Ammon's horn (tissue), 1 donor: ENCODE measurements at regions not wholly inside any gene's neighbourhood (a gene's known extent, or its start where the extent isn't known, plus 50 kb on each side); places are given as distances from the start of the nearest gene placed in this dataset.
"Not testable (repeated sequence)": the region's sequence is repeated elsewhere in the genome, so short reads cannot be mapped to it uniquely, and the experiment has no call there.

Experiments used
- DNase-seq: peaks from one replicate; pipeline ENCODE4 v3.0.0-alpha.2; 2016; ENCODE audit warnings: low spot score

- not testable (repeated sequence) for DNase-seq
Measured at GRCh38 chr10:91003379-91003778, 82.5 kb upstream of the ANKRD1 start.

- DNase-seq = not testable (repeated sequence)
Measured at GRCh38 chr10:91005276-91005675, 84.4 kb upstream of the ANKRD1 start.

- DNase-seq = peak; percentile 93
Measured at GRCh38 chr10:91006001-91006751, 85.3 kb upstream of the ANKRD1 start.

GRCh38 chr10:91006752-91007346, 86.0 kb upstream of the ANKRD1 start:
- DNase-seq = no peak

- DNase-seq = no peak
Measured at GRCh38 chr10:91007655-91008054, 86.8 kb upstream of the ANKRD1 start.

GRCh38 chr10:91009121-91009520, 88.2 kb upstream of the ANKRD1 start:
- no peak for DNase-seq

- no peak for DNase-seq
Measured at GRCh38 chr10:91010952-91011351, 90.1 kb upstream of the ANKRD1 start.

GRCh38 chr10:91012502-91012901, 91.6 kb upstream of the ANKRD1 start:
- no peak for DNase-seq

GRCh38 chr10:91013985-91014384, 93.1 kb upstream of the ANKRD1 start:
- DNase-seq = no peak

- no peak for DNase-seq
Measured at GRCh38 chr10:91017198-91017597, 96.3 kb upstream of the ANKRD1 start.

GRCh38 chr10:91021901-91022300, 101.0 kb upstream of the ANKRD1 start:
- no peak for DNase-seq

GRCh38 chr10:91022390-91022789, 101.5 kb upstream of the ANKRD1 start:
- DNase-seq = no peak

- DNase-seq = peak; percentile 90
Measured at GRCh38 chr10:91022924-91023699, 102.2 kb upstream of the ANKRD1 start.

GRCh38 chr10:91023700-91024398, 103.0 kb upstream of the ANKRD1 start:
- no peak for DNase-seq

- DNase-seq = no peak
Measured at GRCh38 chr10:91024541-91024940, 103.7 kb upstream of the ANKRD1 start.

- peak; percentile 49 for DNase-seq
Measured at GRCh38 chr10:91032611-91033206, 111.8 kb upstream of the ANKRD1 start.

- no peak for DNase-seq
Measured at GRCh38 chr10:91033324-91033950, 112.5 kb upstream of the ANKRD1 start.

GRCh38 chr10:91034042-91034441, 113.2 kb upstream of the ANKRD1 start:
- no peak for DNase-seq

- DNase-seq = peak; percentile 65
Measured at GRCh38 chr10:91034494-91035159, 113.7 kb upstream of the ANKRD1 start.

GRCh38 chr10:91035650-91036292, 114.9 kb upstream of the ANKRD1 start:
- no peak for DNase-seq
